Heart right ventricle (tissue), 16 donors: ENCODE measurements at regions not wholly inside any gene's neighbourhood (a gene's known extent, or its start where the extent isn't known, plus 50 kb on each side); places are given as distances from the start of the nearest gene placed in this dataset.

Source experiments
- ATAC-seq, 8 donors: fragments of 200-7000 bp; cut with Tn5 transposase; one replicate each; pipeline ENCODE4 v1.9.1; 2020; ENCODE audit warnings: mild to moderate bottlenecking in 8 of 8, moderate library complexity in 8 of 8, moderate number of reproducible peaks in 1 of 8
- DNase-seq, 2 donors: peaks; one replicate each; pipeline ENCODE4 v3.0.0-alpha.2; 2020
- H3K27ac ChIP-seq, 10 donors: fragments of 200-600 bp; sonication (generic) in 2 of 10; one replicate each; pipeline versions ENCODE4 v1.5.0 to v1.8.0; 2020 to 2022; ENCODE audit warnings: mild to moderate bottlenecking in 3 of 10
- H3K27me3 ChIP-seq, 7 donors: fragments of 200-600 bp; one replicate each; pipeline ENCODE4 v1.8.0; 2021 to 2022; ENCODE audit warnings: mild to moderate bottlenecking in 2 of 7
- H3K36me3 ChIP-seq, 9 donors: fragments of 200-600 bp; sonication (generic) in 1 of 9; one replicate each; pipeline versions ENCODE4 v1.5.0 to v1.8.0; 2020 to 2022; ENCODE audit warnings: mild to moderate bottlenecking in 2 of 9
- H3K4me1 ChIP-seq, 9 donors: fragments of 200-600 bp; sonication (generic) in 1 of 9; one replicate each; pipeline versions ENCODE4 v1.5.0 to v1.8.0; 2020 to 2022; ENCODE audit warnings: mild to moderate bottlenecking in 4 of 9
- H3K4me3 ChIP-seq, 10 donors: fragments of 200-600 bp; sonication (generic) in 2 of 10; one replicate each; pipeline versions ENCODE4 v1.5.0 to v1.8.0; 2020 to 2022; ENCODE audit warnings: mild to moderate bottlenecking in 7 of 10, moderate library complexity in 2 of 10
- H3K9me3 ChIP-seq, 11 donors: fragments of 200-600 bp in 10 of 11; sonication (generic) in 2 of 11; one replicate each; pipeline versions ENCODE4 v1.5.0 to v1.8.0; 2013 to 2022; ENCODE audit warnings: mild to moderate bottlenecking in 2 of 11, control low read depth in 1 of 11, moderate library complexity in 1 of 11
- WGBS, 2 donors: extraction: QIAGEN DNeasy Blood & Tissue Kit; methylation state at CpG; one replicate each; pipeline ENCODE4 v1.1.7; 2013; ENCODE audit warnings: inconsistent platforms in 1 of 2; 5-methylcytosine and 5-hydroxymethylcytosine counted together
- intact Hi-C, 10 donors: fragments of 100-400 bp; cut with DNase I; formaldehyde crosslinking; loops; one replicate each; pipeline versions ENCODE4 v1.11.1 to v1.14.2; 2022
- TF ChIP-seq, protein P1 (sequence below), 9 donors: fragments of 200-600 bp; sonication (generic) in 2 of 9; IDR thresholded peaks; one replicate each; pipeline versions ENCODE4 v1.5.0 to v1.8.0; 2021 to 2022; ENCODE audit warnings: antibody characterized with exemption in 9 of 9, mild to moderate bottlenecking in 5 of 9, moderate library complexity in 1 of 9
- donor health status: Arrhythmogenic right ventricular cardiomyopathy.
- donor health status: ischemic (EF 13 %, LVEDD 7.1; RV severe dilation, severe dysfunction).
- donor health status: healthy with polysubstance abuse.
- donor health status: DM: no; HTN: yes; CAD: no.
- donor health status: DM: no; HTN: no; CAD: no.
- donor health status: ischemic (EF 25% LVEDD 6.9; RV normal size, moderate dysfunction).
- donor health status: ischemic (EF 25% LVEDD 5.7; RV mildly dilated, moderate dysfunction).
- donor health status: healthy.
- donor health status: DM: yes; HTN: yes; CAD: no.
- donor health status: Ischemic cardiomyopathy.
- donor health status: ischemic (EF 35%, LVEDD 5.7; RV mildly dilated, moderate dysfunction).
- donor health status: nonischemic (EF 11% LVEDD 7.7; RV severe dilation, severe dysfunction).
- donor health status: DM: yes; HTN: yes; CAD: no.
- donor health status: PGD.
- donor health status: ischemic (EF 29% LVEDD 5.4; RV normal size, mild dysfunction).
- donor health status: nonischemic (EF 23%, LVEDD 6.1; RV moderate dilation, normal function).

- Histone ChIP-seq H3K27ac (no peak overlapping the region), H3K4me3 (no peak overlapping the region), H3K27me3 (peaks cover 0 to 74% (median 36%) of the 10 kb centered on the region in 7 donors), H3K4me1 (no peaks in the 10 kb centered on the region), H3K9me3 (no peaks in the 10 kb centered on the region), H3K36me3 (no peaks in the 10 kb centered on the region)
- intact Hi-C loops: no loop called here
- TF ChIP-seq, protein P1, sequence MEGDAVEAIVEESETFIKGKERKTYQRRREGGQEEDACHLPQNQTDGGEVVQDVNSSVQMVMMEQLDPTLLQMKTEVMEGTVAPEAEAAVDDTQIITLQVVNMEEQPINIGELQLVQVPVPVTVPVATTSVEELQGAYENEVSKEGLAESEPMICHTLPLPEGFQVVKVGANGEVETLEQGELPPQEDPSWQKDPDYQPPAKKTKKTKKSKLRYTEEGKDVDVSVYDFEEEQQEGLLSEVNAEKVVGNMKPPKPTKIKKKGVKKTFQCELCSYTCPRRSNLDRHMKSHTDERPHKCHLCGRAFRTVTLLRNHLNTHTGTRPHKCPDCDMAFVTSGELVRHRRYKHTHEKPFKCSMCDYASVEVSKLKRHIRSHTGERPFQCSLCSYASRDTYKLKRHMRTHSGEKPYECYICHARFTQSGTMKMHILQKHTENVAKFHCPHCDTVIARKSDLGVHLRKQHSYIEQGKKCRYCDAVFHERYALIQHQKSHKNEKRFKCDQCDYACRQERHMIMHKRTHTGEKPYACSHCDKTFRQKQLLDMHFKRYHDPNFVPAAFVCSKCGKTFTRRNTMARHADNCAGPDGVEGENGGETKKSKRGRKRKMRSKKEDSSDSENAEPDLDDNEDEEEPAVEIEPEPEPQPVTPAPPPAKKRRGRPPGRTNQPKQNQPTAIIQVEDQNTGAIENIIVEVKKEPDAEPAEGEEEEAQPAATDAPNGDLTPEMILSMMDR (IDR thresholded peaks at IDR 0.05): no peak
- whole genome bisulfite sequencing, 2 donors: 25 to 37% methylated on average over 4 of the region's 4 CpGs
- DNase-seq (no peak), ATAC-seq (no peak)
Observed at GRCh38 chr10:9198611-9199010, 1144.1 kb downstream of the GATA3 start.

DNA sequence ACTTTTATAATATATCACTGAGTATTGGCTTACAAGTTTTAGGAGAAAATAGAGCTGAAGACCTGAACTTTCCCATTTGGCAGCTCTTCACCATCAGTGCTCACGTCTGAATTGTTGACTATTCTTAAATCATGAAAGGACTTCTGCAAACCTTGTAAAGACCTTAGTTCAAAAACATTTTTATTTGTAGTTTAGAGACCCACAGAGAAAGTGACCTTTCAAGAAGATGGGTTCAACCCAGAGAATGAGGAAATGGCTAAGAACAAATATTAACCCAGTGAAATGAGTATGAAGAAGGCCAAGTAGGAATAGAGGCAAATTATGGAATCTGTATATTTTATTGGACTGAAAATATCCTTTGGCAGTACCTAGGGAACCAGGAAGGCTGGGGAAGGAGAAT lies 1151.1 kb downstream of the GATA3 start:
- Histone ChIP-seq H3K4me3 (no peak overlapping the region), H3K27me3 (peaks cover 0 to 43% (median 11%) of the 10 kb centered on the region in 7 donors), H3K27ac (no peak overlapping the region), H3K4me1 (no peaks in the 10 kb centered on the region), H3K36me3 (no peaks in the 10 kb centered on the region), H3K9me3 (no peaks in the 10 kb centered on the region)
- ATAC-seq (no peak), DNase-seq (no peak)
- TF ChIP-seq, protein P1 (IDR thresholded peaks at IDR 0.05): no peak
- intact Hi-C loops: loop anchor here in 4 of 10 donors (5.0 to 10.0 kb wide), 2 partner anchors 1333 to 1681 kb away; no protein-coding TSS in a partner anchor
- WGBS, 2 donors: 67 to 70% methylated on average over 1 of the region's 1 CpG

GRCh38 chr10:9209105-9209798 lies 1154.8 kb downstream of the GATA3 start:
- intact Hi-C loops: loop anchor here in 8 of 10 donors (2.0 to 10.0 kb wide), 4 partner anchors 1334 to 1684 kb away; no protein-coding TSS in a partner anchor
- ATAC-seq (no peak), DNase-seq (peak; percentile 39 to 44)
- no peak overlapping the region for H3K27ac ChIP-seq
- TF ChIP-seq, protein P1 (IDR thresholded peaks at IDR 0.05): peak; percentile 72 to 94 (median 88)
- H3K4me3 ChIP-seq: no peak overlapping the region
- peaks cover 0 to 24% (median 4%) of the 10 kb centered on the region in 7 donors for H3K27me3 ChIP-seq
- no peaks in the 10 kb centered on the region for H3K4me1 ChIP-seq
- no peaks in the 10 kb centered on the region for H3K9me3 ChIP-seq
- H3K36me3 ChIP-seq: no peaks in the 10 kb centered on the region
- WGBS, 2 donors: 19 to 21% methylated on average over 13 of the region's 13 CpGs

GRCh38 chr10:9211228-9211627 lies 1156.7 kb downstream of the GATA3 start:
- TF ChIP-seq, protein P1 (IDR thresholded peaks at IDR 0.05): peak in 2 of 9 donors; percentile 10 to 24

More at GRCh38 chr10:9211228-9211627, 1156.7 kb downstream of the GATA3 start:
- ATAC-seq (no peak), DNase-seq (no peak)
- H3K9me3 ChIP-seq: no peaks in the 10 kb centered on the region
- WGBS, 2 donors: 44 to 47% methylated on average over 2 of the region's 2 CpGs
- no peaks in the 10 kb centered on the region for H3K4me1 ChIP-seq
- H3K27me3 ChIP-seq: peaks cover 0 to 28% (median 6%) of the 10 kb centered on the region in 7 donors
- no peak overlapping the region for H3K27ac ChIP-seq
- H3K36me3 ChIP-seq: no peaks in the 10 kb centered on the region
- intact Hi-C loops: loop anchor here in 1 of 10 donors (5.0 kb wide), 1 partner anchor 1334 kb away; no protein-coding TSS in a partner anchor
- no peak overlapping the region for H3K4me3 ChIP-seq
